Peyer's patch (tissue), 4 donors: ENCODE measurements at regions not wholly inside any gene's neighbourhood (a gene's known extent, or its start where the extent isn't known, plus 50 kb on each side); places are given as distances from the start of the nearest gene placed in this dataset.

Experiments
- DNase-seq, 3 donors: peaks; one replicate each; pipeline ENCODE4 v3.0.0-alpha.2; 2017 to 2019
- H3K27ac ChIP-seq, 4 donors: fragments of 200-600 bp; sonication (generic); one replicate each; pipeline ENCODE4 v1.5.1; 2016 to 2019
- H3K27me3 ChIP-seq, 2 donors: fragments of 200-600 bp; sonication (generic); one replicate each; pipeline ENCODE4 v1.5.1; 2019
- H3K36me3 ChIP-seq, 3 donors: fragments of 200-600 bp; sonication (generic); one replicate each; pipeline ENCODE4 v1.5.1; 2016 to 2019
- H3K4me1 ChIP-seq, 4 donors: fragments of 200-600 bp; sonication (generic); one replicate each; pipeline ENCODE4 v1.5.1; 2016 to 2019
- H3K4me3 ChIP-seq, 4 donors: fragments of 200-600 bp; sonication (generic); 1 replicate in 3 of 4; 2 replicates in 1 of 4; pipeline ENCODE4 v1.5.1; 2016 to 2019; ENCODE audit warnings: mild to moderate bottlenecking in 1 of 4
- H3K9me3 ChIP-seq, 4 donors: fragments of 200-600 bp; sonication (generic); one replicate each; pipeline ENCODE4 v1.5.1; 2016 to 2019; ENCODE audit warnings: mild to moderate bottlenecking in 1 of 4
- POLR2A ChIP-seq, 2 donors: fragments of 450-650 bp; IDR thresholded peaks; one replicate each; pipeline ENCODE4 v1.5.1; 2017; ENCODE audit warnings: antibody characterized with exemption in 2 of 2, mild to moderate bottlenecking in 2 of 2, moderate library complexity in 2 of 2
- TF ChIP-seq, protein P1 (sequence below), 6 experiments: fragments of 450-650 bp in 4 of 6; fragments of 200-600 bp in 2 of 6; sonication (generic) in 1 of 6; IDR thresholded peaks; one replicate each; pipeline ENCODE4 v1.5.1; 2017 to 2019; ENCODE audit warnings: antibody characterized with exemption in 6 of 6, mild to moderate bottlenecking in 3 of 6, moderate library complexity in 1 of 6

GRCh38 chr5:9710069-9710468, 79.9 kb upstream of the TAS2R1 start:
- no peaks in the 10 kb centered on the region for H3K4me1 ChIP-seq
- DNase-seq: no peak
- H3K27ac ChIP-seq: no peak overlapping the region

DNA sequence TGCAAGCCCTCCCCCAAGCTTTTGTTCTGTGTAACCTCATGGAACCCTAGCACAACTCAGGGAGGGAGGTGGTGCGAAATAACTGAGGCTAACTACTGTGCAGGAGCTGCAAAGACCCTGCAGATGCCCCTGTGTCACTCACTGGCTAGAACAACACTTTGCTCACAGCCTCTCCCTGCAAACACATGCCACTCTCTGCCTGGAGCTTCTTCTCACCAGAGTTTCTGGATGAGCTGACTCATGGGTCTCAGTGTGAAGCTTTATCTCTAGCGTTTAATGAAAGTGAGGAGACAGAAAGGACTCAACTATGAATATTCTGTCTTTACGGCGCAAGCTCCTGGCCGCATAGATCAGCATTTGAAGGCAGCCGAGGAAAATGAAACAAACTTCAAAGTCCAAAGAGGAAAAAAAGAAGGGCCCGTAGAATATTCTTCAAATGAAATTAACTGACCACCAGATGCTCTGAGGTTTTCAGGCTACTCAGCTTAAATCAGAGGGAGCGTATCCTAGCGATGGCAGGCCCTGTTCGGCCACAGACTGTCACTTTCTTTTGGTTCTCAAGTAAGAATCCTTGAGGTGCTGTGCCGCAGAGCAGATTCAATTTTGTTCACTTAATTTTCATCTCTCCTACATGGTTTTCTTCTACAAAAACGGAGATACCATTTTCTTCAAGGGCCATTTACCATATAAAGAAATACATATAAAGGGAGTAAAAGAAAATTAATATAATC, 77.7 kb upstream of the TAS2R1 start:
- Histone ChIP-seq H3K36me3 (no peaks in the 10 kb centered on the region), H3K27ac (no peak overlapping the region), H3K4me1 (no peaks in the 10 kb centered on the region), H3K9me3 (no peaks in the 10 kb centered on the region), H3K4me3 (no peak overlapping the region), H3K27me3 (no peaks in the 10 kb centered on the region)
- TF ChIP-seq POLR2A (IDR thresholded peaks at IDR 0.05): no peak
- TF ChIP-seq, protein P1, sequence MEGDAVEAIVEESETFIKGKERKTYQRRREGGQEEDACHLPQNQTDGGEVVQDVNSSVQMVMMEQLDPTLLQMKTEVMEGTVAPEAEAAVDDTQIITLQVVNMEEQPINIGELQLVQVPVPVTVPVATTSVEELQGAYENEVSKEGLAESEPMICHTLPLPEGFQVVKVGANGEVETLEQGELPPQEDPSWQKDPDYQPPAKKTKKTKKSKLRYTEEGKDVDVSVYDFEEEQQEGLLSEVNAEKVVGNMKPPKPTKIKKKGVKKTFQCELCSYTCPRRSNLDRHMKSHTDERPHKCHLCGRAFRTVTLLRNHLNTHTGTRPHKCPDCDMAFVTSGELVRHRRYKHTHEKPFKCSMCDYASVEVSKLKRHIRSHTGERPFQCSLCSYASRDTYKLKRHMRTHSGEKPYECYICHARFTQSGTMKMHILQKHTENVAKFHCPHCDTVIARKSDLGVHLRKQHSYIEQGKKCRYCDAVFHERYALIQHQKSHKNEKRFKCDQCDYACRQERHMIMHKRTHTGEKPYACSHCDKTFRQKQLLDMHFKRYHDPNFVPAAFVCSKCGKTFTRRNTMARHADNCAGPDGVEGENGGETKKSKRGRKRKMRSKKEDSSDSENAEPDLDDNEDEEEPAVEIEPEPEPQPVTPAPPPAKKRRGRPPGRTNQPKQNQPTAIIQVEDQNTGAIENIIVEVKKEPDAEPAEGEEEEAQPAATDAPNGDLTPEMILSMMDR (IDR thresholded peaks at IDR 0.05): no peak
- no peak for DNase-seq

More at GRCh38 chr5:9710069-9710468, 79.9 kb upstream of the TAS2R1 start:
- H3K9me3 ChIP-seq: no peaks in the 10 kb centered on the region
- TF ChIP-seq, protein P1 (IDR thresholded peaks at IDR 0.05): no peak
- TF ChIP-seq POLR2A (IDR thresholded peaks at IDR 0.05): no peak
- no peaks in the 10 kb centered on the region for H3K27me3 ChIP-seq
- H3K4me3 ChIP-seq: no peak overlapping the region
- no peaks in the 10 kb centered on the region for H3K36me3 ChIP-seq

DNA sequence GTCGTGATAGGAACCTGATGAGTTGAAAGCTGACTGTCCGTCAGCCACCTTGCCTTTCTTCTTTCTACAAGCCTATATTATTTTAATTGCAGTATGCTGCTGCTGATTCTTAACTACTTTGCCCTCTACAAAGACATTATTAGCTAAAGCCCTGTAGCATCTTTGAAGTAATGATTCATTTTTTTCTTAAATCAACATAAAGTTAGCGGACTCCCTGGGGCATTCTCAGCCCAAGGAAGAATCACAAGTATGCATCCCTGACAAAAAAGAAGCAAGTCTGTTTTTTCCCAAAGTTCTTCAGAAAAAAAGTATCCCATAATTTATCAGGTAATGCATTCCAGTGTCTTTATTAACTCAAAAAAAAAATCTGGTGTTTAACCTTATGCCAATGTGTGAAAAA, 69.5 kb upstream of the TAS2R1 start:
- H3K27ac ChIP-seq: no peak overlapping the region
- H3K4me3 ChIP-seq: no peak overlapping the region
- no peaks in the 10 kb centered on the region for H3K27me3 ChIP-seq
- no peak for DNase-seq
- H3K4me1 ChIP-seq: no peaks in the 10 kb centered on the region
- H3K36me3 ChIP-seq: no peaks in the 10 kb centered on the region
- no peaks in the 10 kb centered on the region for H3K9me3 ChIP-seq
- no peak for TF ChIP-seq POLR2A (IDR thresholded peaks at IDR 0.05)
- TF ChIP-seq, protein P1 (IDR thresholded peaks at IDR 0.05): no peak

DNA sequence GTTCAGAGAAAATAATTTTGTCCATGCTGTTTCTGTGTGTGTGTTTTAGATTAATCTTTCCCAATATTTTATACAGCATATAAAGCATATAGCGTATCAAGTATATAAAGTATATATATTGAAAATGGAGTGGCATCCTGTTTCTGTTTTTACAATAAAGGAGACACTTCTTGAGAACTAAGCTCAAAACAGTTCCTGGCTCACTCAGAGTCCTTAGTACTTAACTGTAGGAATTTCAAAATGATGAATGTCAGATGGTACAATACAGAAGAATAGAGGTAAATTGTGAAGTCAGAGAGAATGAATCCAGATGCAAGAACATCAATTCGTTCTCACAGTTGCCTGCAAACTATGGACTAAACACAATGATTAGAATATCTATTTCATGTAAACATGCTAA, 68.7 kb upstream of the TAS2R1 start:
- Histone ChIP-seq H3K36me3 (no peaks in the 10 kb centered on the region), H3K9me3 (no peaks in the 10 kb centered on the region), H3K4me1 (no peaks in the 10 kb centered on the region), H3K4me3 (no peak overlapping the region), H3K27me3 (no peaks in the 10 kb centered on the region), H3K27ac (no peak overlapping the region)
- DNase-seq: no peak
- TF ChIP-seq, protein P1 (IDR thresholded peaks at IDR 0.05): no peak
- no peak for TF ChIP-seq POLR2A (IDR thresholded peaks at IDR 0.05)

DNA sequence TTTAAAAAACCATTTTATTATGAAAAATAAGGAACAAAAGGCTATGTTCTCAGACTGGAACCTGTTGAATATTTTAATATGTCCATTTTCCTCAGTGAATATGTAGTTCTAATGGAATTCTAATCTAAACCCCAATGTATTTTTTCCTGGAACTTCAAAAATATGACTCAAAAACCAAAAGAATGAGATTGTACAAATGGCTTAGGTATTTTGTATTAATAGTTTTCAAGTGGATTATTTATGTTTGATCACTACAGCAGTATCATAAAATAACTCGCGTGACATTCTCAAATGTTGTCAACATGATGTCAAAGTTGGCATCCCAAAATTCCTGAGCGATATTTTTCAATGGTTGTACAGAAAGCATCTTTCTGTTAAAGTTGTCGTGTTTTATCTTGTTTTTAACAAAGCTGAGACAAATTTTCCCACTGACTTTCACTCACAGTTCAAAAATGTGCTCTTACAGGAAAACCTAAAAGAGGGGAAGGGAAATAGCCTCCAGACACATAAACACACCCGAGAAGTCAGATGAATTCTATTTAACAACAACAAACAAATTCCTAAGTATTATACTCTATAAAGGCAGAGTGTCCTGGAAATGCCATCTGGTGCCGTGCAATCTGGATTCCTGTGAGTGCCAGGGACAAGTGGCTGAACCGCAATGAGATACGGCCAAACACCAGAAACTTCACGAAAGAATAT, 68.1 kb upstream of the TAS2R1 start:
- Histone ChIP-seq H3K4me3 (no peak overlapping the region), H3K27me3 (no peaks in the 10 kb centered on the region), H3K27ac (no peak overlapping the region), H3K9me3 (no peaks in the 10 kb centered on the region), H3K36me3 (no peaks in the 10 kb centered on the region), H3K4me1 (no peaks in the 10 kb centered on the region)
- TF ChIP-seq, protein P1 (IDR thresholded peaks at IDR 0.05): no peak
- TF ChIP-seq POLR2A (IDR thresholded peaks at IDR 0.05): no peak
- DNase-seq: no peak
